GM23248 (cell line): ENCODE measurements at regions not wholly inside any gene's neighbourhood (a gene's known extent, or its start where the extent isn't known, plus 50 kb on each side); places are given as distances from the start of the nearest gene placed in this dataset.
A peak's percentile ranks its signal among the peaks of the same experiment; 100 is the strongest.

ENCODE experiments used
- DNase-seq: peaks from one replicate; pipeline ENCODE4 v3.0.0-alpha.2; 2015
- H2AFZ ChIP-seq: fragments of 200-600 bp; sonication (generic); 2 replicates; pipeline ENCODE4 v1.6.1; 2016; ENCODE audit warnings: antibody characterized with exemption
- H3F3A ChIP-seq: fragments of 200-600 bp; sonication (generic); 2 replicates; pipeline ENCODE4 v1.6.1; 2016; ENCODE audit warnings: mild to moderate bottlenecking, antibody characterized with exemption, mixed run types; ENCODE audit not compliant: insufficient read depth
- H3K27ac ChIP-seq: fragments of 200-600 bp; sonication (generic); 2 replicates; pipeline ENCODE4 v1.5.1; 2016; ENCODE audit warnings: mild to moderate bottlenecking
- H3K27me3 ChIP-seq: fragments of 200-600 bp; sonication (generic); replicated peaks from 2 replicates; pipeline ENCODE4 v1.6.1; 2016; ENCODE audit warnings: mild to moderate bottlenecking; ENCODE audit not compliant: insufficient read depth
- H3K36me3 ChIP-seq: fragments of 200-600 bp; sonication (generic); 2 replicates; pipeline ENCODE4 v1.6.1; 2016; ENCODE audit warnings: low read depth, mild to moderate bottlenecking
- H3K4me1 ChIP-seq: fragments of 200-600 bp; sonication (generic); 2 replicates; pipeline ENCODE4 v1.6.1; 2016; ENCODE audit warnings: mild to moderate bottlenecking; ENCODE audit not compliant: insufficient read depth
- H3K4me2 ChIP-seq: fragments of 200-600 bp; sonication (generic); one replicate; pipeline ENCODE4 v1.6.1; 2016; ENCODE audit warnings: mild to moderate bottlenecking; ENCODE audit not compliant: unreplicated experiment
- H3K4me3 ChIP-seq: fragments of 200-600 bp; sonication (generic); 2 replicates; pipeline ENCODE4 v1.5.1; 2016; ENCODE audit warnings: mild to moderate bottlenecking
- H3K79me2 ChIP-seq: fragments of 200-600 bp; sonication (generic); 2 replicates; pipeline ENCODE4 v1.6.1; 2016; ENCODE audit warnings: mild to moderate bottlenecking; ENCODE audit not compliant: insufficient read depth
- H3K9ac ChIP-seq: fragments of 200-600 bp; sonication (generic); 2 replicates; pipeline ENCODE4 v1.6.1; 2016; ENCODE audit warnings: mild to moderate bottlenecking
- H3K9me2 ChIP-seq: fragments of 200-600 bp; sonication (generic); 2 replicates; pipeline ENCODE4 v1.6.1; 2016; ENCODE audit warnings: mixed run types, mild to moderate bottlenecking, moderate library complexity; ENCODE audit not compliant: insufficient read depth
- H3K9me3 ChIP-seq: fragments of 200-600 bp; sonication (generic); one replicate; pipeline ENCODE4 v1.6.1; 2017; ENCODE audit warnings: low read depth
- H4K20me1 ChIP-seq: fragments of 200-600 bp; sonication (generic); 2 replicates; pipeline ENCODE4 v1.6.0; 2016; ENCODE audit not compliant: insufficient read depth
- EZH2 ChIP-seq: fragments of 200-600 bp; sonication (generic); IDR thresholded peaks from 2 replicates; pipeline ENCODE4 v1.6.1; 2018; ENCODE audit warnings: antibody characterized with exemption, mild to moderate bottlenecking; ENCODE audit not compliant: insufficient read depth, poor library complexity, severe bottlenecking
- EZH2phosphoT487 ChIP-seq: fragments of 200-600 bp; sonication (generic); IDR thresholded peaks from 2 replicates; pipeline ENCODE4 v1.6.1; 2018; ENCODE audit warnings: antibody characterized with exemption, moderate library complexity, mild to moderate bottlenecking, low read depth; ENCODE audit not compliant: insufficient read depth
- WGBS, 2 experiments: methylation state at CpG; one replicate each; pipeline ENCODE4 v1.1.6; 2015 to 2017; ENCODE audit warnings: low lambda C conversion rate in 2 of 2, low coverage in 1 of 2; ENCODE audit errors: missing lambda C conversion rate in 2 of 2; 5-methylcytosine and 5-hydroxymethylcytosine counted together
- in situ Hi-C: fragments of 300-500 bp; cut with MboI; formaldehyde crosslinking; loops from 2 replicates; pipeline ENCODE4 v1.15.0; 2020

- Histone ChIP-seq H3K4me2 (peak overlapping the region; percentile 3), H3K4me3 (no peak overlapping the region), H3K79me2 (no peaks in the 10 kb centered on the region), H3K27ac (no peak overlapping the region), H3F3A (peaks cover 7% of the 10 kb centered on the region; the same call in 1 of the 2 replicates), H3K9ac (no peak overlapping the region), H3K9me3 (no peaks in the 10 kb centered on the region), H3K4me1 (peaks cover 12% of the 10 kb centered on the region), H3K27me3 (no peaks in the 10 kb centered on the region), H3K9me2 (no peaks in the 10 kb centered on the region), H2AFZ (peak overlapping the region; percentile 64), H3K36me3 (no peaks in the 10 kb centered on the region), H4K20me1 (no peaks in the 10 kb centered on the region)
- peak; percentile 61 for DNase-seq
- in situ Hi-C loops: no loop called here
- WGBS, 2 experiments: 11 to 14% methylated on average over 1 of the region's 1 CpG
- TF ChIP-seq EZH2phosphoT487: no peak
- no peak for TF ChIP-seq EZH2
Measured at GRCh38 chr2:40004336-40004735, 225.3 kb upstream of the THUMPD2 start.

- H3K4me3 ChIP-seq: no peak overlapping the region
- in situ Hi-C loops: no loop called here
Measured at GRCh38 chr2:40002339-40002738, 223.3 kb upstream of the THUMPD2 start.

GRCh38 chr2:39999864-40000263, 220.8 kb upstream of the THUMPD2 start:
- no peaks in the 10 kb centered on the region for H3K9me3 ChIP-seq
- 93 to 96% methylated on average over 4 of the region's 4 CpGs for WGBS, 2 experiments
- H3F3A ChIP-seq: peaks cover 13% of the 10 kb centered on the region
- H3K9me2 ChIP-seq: 0 out of 2 replicates have a peak, but pooled peaks cover 6% of the 10 kb centered on the region
- H3K4me3 ChIP-seq: no peak overlapping the region
- H3K9ac ChIP-seq: no peak overlapping the region
- no peaks in the 10 kb centered on the region for H3K79me2 ChIP-seq
- in situ Hi-C loops: no loop called here
- H3K27ac ChIP-seq: no peak overlapping the region
- no peak overlapping the region for H3K4me2 ChIP-seq
- no peaks in the 10 kb centered on the region for H3K27me3 ChIP-seq
- no peak for DNase-seq
- H4K20me1 ChIP-seq: no peaks in the 10 kb centered on the region
- TF ChIP-seq EZH2 (no peak), EZH2phosphoT487 (no peak)
- peaks cover 27% of the 10 kb centered on the region for H3K4me1 ChIP-seq
- no peak overlapping the region for H2AFZ ChIP-seq
- no peaks in the 10 kb centered on the region for H3K36me3 ChIP-seq

More at GRCh38 chr2:40002339-40002738, 223.3 kb upstream of the THUMPD2 start:
- Histone ChIP-seq H4K20me1 (no peaks in the 10 kb centered on the region), H3K9ac (no peak overlapping the region), H3K79me2 (no peaks in the 10 kb centered on the region), H3K9me2 (no peaks in the 10 kb centered on the region), H3K4me2 (no peak overlapping the region), H3F3A (peaks cover 10% of the 10 kb centered on the region; the same call in 1 of the 2 replicates), H3K4me1 (peaks cover 12% of the 10 kb centered on the region), H3K27ac (no peak overlapping the region), H2AFZ (no peak overlapping the region), H3K9me3 (no peaks in the 10 kb centered on the region), H3K36me3 (no peaks in the 10 kb centered on the region), H3K27me3 (no peaks in the 10 kb centered on the region)
- no peak for TF ChIP-seq EZH2phosphoT487
- TF ChIP-seq EZH2: no peak
- 71 to 72% methylated on average over 3 of the region's 3 CpGs for WGBS, 2 experiments
- DNase-seq: no peak

- Histone ChIP-seq H3K27me3 (no peaks in the 10 kb centered on the region), H3F3A (peaks cover 8% of the 10 kb centered on the region), H3K9me2 (0 out of 2 replicates have a peak, but pooled peaks cover 6% of the 10 kb centered on the region), H3K9me3 (no peaks in the 10 kb centered on the region), H3K79me2 (no peaks in the 10 kb centered on the region), H3K9ac (no peak overlapping the region), H3K4me2 (no peak overlapping the region), H3K36me3 (no peaks in the 10 kb centered on the region), H4K20me1 (no peaks in the 10 kb centered on the region), H3K4me3 (no peak overlapping the region), H3K4me1 (peaks cover 19% of the 10 kb centered on the region), H2AFZ (no peak overlapping the region), H3K27ac (no peak overlapping the region)
- in situ Hi-C loops: no loop called here
- DNase-seq: no peak
- WGBS, 2 experiments: 91 to 95% methylated on average over 2 of the region's 2 CpGs
- TF ChIP-seq EZH2phosphoT487: no peak
- no peak for TF ChIP-seq EZH2
Measured at GRCh38 chr2:39998617-39999016, 219.6 kb upstream of the THUMPD2 start.

GRCh38 chr2:39996653-39997080, 217.6 kb upstream of the THUMPD2 start:
- Histone ChIP-seq H3K36me3 (no peaks in the 10 kb centered on the region), H3K9me3 (no peaks in the 10 kb centered on the region), H4K20me1 (no peaks in the 10 kb centered on the region), H3K27ac (peak overlapping the region; percentile 24), H3K9me2 (0 out of 2 replicates have a peak, but pooled peaks cover 6% of the 10 kb centered on the region), H3K4me1 (peaks cover 28% of the 10 kb centered on the region), H3K4me3 (no peak overlapping the region), H2AFZ (no peak overlapping the region), H3K9ac (no peak overlapping the region), H3K27me3 (no peaks in the 10 kb centered on the region), H3K79me2 (no peaks in the 10 kb centered on the region), H3K4me2 (peak overlapping the region; percentile 26), H3F3A (peaks cover 9% of the 10 kb centered on the region)
- 21 to 24% methylated on average over 1 of the region's 1 CpG for WGBS, 2 experiments
- peak; percentile 77 for DNase-seq
- in situ Hi-C loops: no loop called here
- 0 out of 2 replicates have a peak, but pooled peaks have one; percentile 45 for TF ChIP-seq EZH2phosphoT487
- no peak for TF ChIP-seq EZH2
